ENCODE measurements at regions not wholly inside any gene's neighbourhood (a gene's known extent, or its start where the extent isn't known, plus 50 kb on each side); places are given as distances from the start of the nearest gene placed in this dataset.
"Not testable (repeated sequence)": the region's sequence is repeated elsewhere in the genome, so short reads cannot be mapped to it uniquely, and the experiment has no call there.

DNA sequence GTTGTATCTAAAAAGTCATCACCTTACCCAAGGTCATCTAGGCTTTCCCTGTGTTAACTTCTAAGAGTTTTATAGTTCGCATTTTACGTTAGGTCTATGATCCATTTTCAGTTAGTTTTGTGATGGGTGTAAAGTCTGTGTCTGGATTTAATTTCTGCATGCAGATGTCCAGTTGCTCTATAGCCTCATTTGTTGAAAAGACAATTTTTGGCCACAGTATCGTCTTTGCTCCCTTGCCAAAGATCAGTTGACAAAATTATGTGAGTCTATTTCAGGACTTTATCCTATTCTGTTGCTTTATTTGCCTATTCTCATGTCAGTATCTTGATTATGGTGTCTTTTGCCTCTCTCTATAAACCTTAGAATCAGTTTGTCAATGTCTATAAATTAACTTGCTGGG lies 85.1 kb downstream of the METRNL start:
- intact Hi-C loops (cut with DNase I), result no loop called here
- Histone ChIP-seq H3K4me3 (no peak overlapping the region), H3K36me3 (no peaks in the 10 kb centered on the region), H3K9me3 (no peaks in the 10 kb centered on the region), H3K27ac (peak overlapping the region; percentile 11), H3K27me3 (no peaks in the 10 kb centered on the region), H3K4me1 (no peaks in the 10 kb centered on the region)
- DNase-seq (ENCODE audit: extremely low spot score in 2 of 2), result no peak
- no peak for TF ChIP-seq POLR2A (IDR thresholded peaks at IDR 0.05)
- TF ChIP-seq, protein P1, sequence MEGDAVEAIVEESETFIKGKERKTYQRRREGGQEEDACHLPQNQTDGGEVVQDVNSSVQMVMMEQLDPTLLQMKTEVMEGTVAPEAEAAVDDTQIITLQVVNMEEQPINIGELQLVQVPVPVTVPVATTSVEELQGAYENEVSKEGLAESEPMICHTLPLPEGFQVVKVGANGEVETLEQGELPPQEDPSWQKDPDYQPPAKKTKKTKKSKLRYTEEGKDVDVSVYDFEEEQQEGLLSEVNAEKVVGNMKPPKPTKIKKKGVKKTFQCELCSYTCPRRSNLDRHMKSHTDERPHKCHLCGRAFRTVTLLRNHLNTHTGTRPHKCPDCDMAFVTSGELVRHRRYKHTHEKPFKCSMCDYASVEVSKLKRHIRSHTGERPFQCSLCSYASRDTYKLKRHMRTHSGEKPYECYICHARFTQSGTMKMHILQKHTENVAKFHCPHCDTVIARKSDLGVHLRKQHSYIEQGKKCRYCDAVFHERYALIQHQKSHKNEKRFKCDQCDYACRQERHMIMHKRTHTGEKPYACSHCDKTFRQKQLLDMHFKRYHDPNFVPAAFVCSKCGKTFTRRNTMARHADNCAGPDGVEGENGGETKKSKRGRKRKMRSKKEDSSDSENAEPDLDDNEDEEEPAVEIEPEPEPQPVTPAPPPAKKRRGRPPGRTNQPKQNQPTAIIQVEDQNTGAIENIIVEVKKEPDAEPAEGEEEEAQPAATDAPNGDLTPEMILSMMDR (IDR thresholded peaks at IDR 0.05), result no peak
- no peak for TF ChIP-seq POLR2AphosphoS5 (IDR thresholded peaks at IDR 0.05; ENCODE audit: insufficient read depth in 1 of 2, low read depth in 1 of 2)

DNA sequence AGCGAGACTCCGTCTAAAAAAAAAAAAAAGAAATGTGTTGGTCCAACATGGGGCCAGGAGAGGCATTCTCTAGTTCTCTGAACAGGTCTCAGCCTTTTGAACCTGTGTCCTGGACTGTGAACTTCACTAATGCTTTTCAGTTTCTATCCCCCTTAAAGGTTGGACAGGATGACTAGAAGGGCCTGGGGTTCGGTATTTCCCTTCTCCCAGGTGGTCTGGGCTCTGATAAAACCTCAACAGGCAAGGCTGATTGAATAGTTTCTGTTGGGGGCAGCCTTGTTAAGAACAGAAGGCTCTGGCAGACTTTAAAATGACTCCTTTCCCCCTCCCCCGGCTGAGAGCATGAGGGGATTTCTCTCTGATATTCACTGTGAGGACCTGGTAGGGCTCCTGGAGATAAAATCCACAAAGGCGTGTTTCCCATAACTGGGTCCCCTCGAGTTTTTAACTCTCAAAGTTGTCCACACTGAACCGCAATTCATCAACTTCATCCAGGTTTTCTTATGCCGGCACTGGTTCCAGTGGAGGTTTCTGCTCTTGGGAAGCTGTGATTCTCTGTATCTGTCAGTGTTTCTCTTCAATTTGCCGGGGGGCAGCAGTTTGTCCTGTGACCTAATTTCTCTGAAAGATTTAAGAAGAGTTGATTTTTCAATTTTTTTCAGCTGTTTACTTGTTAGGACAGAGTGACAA lies 91.3 kb downstream of the METRNL start:
- Histone ChIP-seq H3K27me3 (no peaks in the 10 kb centered on the region), H3K36me3 (no peaks in the 10 kb centered on the region), H3K4me3 (no peak overlapping the region), H3K9me3 (no peaks in the 10 kb centered on the region), H3K27ac (no peak overlapping the region), H3K4me1 (peaks cover 20% of the 10 kb centered on the region)
- no peak for DNase-seq (ENCODE audit: extremely low spot score in 2 of 2)
- intact Hi-C loops (cut with DNase I), result no loop called here
- TF ChIP-seq, protein P1 (IDR thresholded peaks at IDR 0.05), result no peak
- TF ChIP-seq POLR2A (IDR thresholded peaks at IDR 0.05) (no peak), POLR2AphosphoS5 (IDR thresholded peaks at IDR 0.05; ENCODE audit: insufficient read depth in 1 of 2, low read depth in 1 of 2) (no peak)

DNA sequence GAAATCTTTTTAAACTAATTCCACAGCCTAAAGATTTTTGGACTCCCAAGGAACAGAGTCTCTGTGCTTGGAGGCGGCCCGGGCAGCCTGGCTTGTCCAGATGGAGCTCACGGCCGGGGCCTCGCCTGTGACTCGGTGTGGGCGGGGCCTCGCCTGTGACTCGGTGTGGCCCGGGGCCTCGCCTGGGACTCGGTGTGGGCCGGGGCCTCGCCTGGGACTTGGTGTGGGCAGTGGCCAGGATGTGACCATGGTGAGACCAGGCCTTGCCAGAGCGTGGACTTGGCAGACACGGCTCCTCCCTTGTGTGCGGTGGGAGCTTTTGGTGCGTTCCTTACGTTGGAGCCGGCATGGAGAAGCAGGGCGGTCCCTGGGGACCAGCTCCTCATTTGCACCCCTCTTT lies 92.3 kb downstream of the METRNL start:
- no peak overlapping the region for H3K4me3 ChIP-seq
- H3K27ac ChIP-seq, result no peak overlapping the region
- no peaks in the 10 kb centered on the region for H3K9me3 ChIP-seq
- H3K36me3 ChIP-seq, result no peaks in the 10 kb centered on the region
- intact Hi-C loops (cut with DNase I), result no loop called here
- peaks cover 22% of the 10 kb centered on the region for H3K4me1 ChIP-seq
- H3K27me3 ChIP-seq, result no peaks in the 10 kb centered on the region
- DNase-seq (ENCODE audit: extremely low spot score in 2 of 2), result no peak
- TF ChIP-seq, protein P1 (IDR thresholded peaks at IDR 0.05), result no peak
- no peak for TF ChIP-seq POLR2A (IDR thresholded peaks at IDR 0.05)
- TF ChIP-seq POLR2AphosphoS5 (IDR thresholded peaks at IDR 0.05; ENCODE audit: insufficient read depth in 1 of 2, low read depth in 1 of 2), result no peak

DNA sequence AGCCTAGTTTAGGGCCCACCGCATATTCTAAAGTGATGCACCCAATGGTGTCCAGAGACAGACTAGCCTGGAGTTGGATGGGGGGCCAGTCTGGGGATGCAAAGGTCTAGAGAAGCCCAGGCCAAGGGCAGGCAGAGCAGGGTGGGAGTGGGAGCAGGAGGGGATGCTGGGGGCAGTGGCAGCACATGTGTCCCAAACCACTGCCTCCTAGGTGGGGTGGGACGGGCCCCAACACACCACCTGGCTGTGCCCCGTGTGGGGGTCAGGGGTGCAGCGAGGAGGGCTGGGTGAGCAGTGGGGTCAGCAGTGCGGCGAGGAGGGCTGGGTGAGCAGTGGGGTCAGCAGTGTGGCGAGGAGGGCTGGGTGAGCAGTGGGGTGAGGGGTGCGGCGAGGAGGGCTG lies 92.7 kb downstream of the METRNL start:
- H3K36me3 ChIP-seq; DNase-seq (ENCODE audit: extremely low spot score in 2 of 2); H3K4me3 ChIP-seq; H3K27me3 ChIP-seq; H3K27ac ChIP-seq; H3K9me3 ChIP-seq; intact Hi-C loops (cut with DNase I): not testable (repeated sequence)
- H3K4me1 ChIP-seq, result peaks cover 22% of the 10 kb centered on the region

DNA sequence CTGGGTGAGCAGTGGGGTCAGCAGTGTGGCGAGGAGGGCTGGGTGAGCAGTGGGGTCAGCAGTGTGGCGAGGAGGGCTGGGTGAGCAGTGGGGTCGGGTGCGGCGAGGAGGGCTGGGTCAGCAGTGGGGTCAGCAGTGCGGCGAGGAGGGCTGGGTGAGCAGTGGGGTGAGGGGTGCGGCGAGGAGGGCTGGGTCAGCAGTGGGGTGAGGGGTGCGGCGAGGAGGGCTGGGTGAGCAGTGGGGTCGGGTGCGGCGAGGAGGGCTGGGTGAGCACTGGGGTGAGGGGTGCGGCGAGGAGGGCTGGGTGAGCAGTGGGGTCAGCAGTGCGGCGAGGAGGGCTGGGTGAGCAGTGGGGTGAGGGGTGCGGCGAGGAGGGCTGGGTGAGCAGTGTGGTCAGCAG lies 93.2 kb downstream of the METRNL start:
- intact Hi-C loops (cut with DNase I); H3K27ac ChIP-seq; H3K27me3 ChIP-seq; H3K36me3 ChIP-seq; DNase-seq (ENCODE audit: extremely low spot score in 2 of 2); H3K9me3 ChIP-seq; H3K4me3 ChIP-seq: not testable (repeated sequence)
- peaks cover 22% of the 10 kb centered on the region for H3K4me1 ChIP-seq

DNA sequence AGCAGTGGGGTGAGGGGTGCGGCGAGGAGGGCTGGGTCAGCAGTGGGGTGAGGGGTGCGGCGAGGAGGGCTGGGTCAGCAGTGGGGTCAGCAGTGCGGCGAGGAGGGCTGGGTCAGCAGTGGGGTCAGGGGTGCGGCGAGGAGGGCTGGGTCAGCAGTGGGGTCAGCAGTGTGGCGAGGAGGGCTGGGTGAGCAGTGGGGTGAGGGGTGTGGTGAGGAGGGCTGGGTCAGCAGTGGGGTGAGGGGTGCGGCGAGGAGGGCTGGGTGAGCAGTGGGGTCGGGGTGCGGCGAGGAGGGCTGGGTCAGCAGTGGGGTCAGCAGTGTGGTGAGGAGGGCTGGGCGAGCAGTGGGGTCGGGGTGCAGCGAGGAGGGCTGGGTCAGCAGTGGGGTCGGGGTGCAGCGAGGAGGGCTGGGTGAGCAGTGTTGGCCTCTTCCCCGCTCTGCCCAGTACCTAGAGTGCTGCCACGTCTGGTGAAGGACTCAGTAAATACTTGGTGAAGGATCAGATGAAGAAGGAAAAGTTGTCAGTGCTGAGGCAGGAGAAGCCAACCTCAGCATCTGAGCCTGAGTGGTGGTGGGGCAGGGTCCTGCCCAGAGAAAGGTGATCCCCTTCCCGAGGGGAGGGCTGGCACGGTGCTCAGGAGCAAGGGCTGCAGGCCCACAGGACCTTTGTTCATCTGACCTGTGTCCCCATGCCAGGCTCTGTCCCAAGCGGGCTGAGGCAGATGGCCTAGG lies 93.9 kb downstream of the METRNL start:
- H3K9me3 ChIP-seq; H3K27me3 ChIP-seq; H3K4me3 ChIP-seq; intact Hi-C loops (cut with DNase I); H3K36me3 ChIP-seq: not testable (repeated sequence)
- DNase-seq (ENCODE audit: extremely low spot score in 2 of 2), result peak in 1 of 2 donors; percentile 81
- H3K4me1 ChIP-seq, result peaks cover 22% of the 10 kb centered on the region
- H3K27ac ChIP-seq, result peak overlapping the region; percentile 44

Data from vagina (tissue), 2 donors.